ENCODE measurements at regions not wholly inside any gene's neighbourhood (a gene's known extent, or its start where the extent isn't known, plus 50 kb on each side); places are given as distances from the start of the nearest gene placed in this dataset.

GRCh38 chr9:14517154-14517906 is 175.9 kb downstream of the ZDHHC21 start:
- DNase-seq (ENCODE audit: low spot score), result no peak

GRCh38 chr9:14516656-14517055 is 176.6 kb downstream of the ZDHHC21 start:
- DNase-seq (ENCODE audit: low spot score), result no peak

GRCh38 chr9:14515571-14516198 is 177.5 kb downstream of the ZDHHC21 start:
- peak; percentile 75 for DNase-seq (ENCODE audit: low spot score)

- no peak for DNase-seq (ENCODE audit: low spot score)
Observed at GRCh38 chr9:14515049-14515448, 178.2 kb downstream of the ZDHHC21 start.

GRCh38 chr9:14512942-14513341 is 180.3 kb downstream of the ZDHHC21 start:
- DNase-seq (ENCODE audit: low spot score), result no peak

GRCh38 chr9:14511452-14511851 is 181.8 kb downstream of the ZDHHC21 start:
- no peak for DNase-seq (ENCODE audit: low spot score)

- DNase-seq (ENCODE audit: low spot score), result no peak
Observed at GRCh38 chr9:14508884-14509283, 184.3 kb downstream of the ZDHHC21 start.

- DNase-seq (ENCODE audit: low spot score), result no peak
Observed at GRCh38 chr9:14501366-14501765, 187.4 kb upstream of the NFIB start.

GRCh38 chr9:14500705-14501104 is 186.8 kb upstream of the NFIB start:
- no peak for DNase-seq (ENCODE audit: low spot score)

- no peak for DNase-seq (ENCODE audit: low spot score)
Observed at GRCh38 chr9:14499976-14500375, 186.0 kb upstream of the NFIB start.

- DNase-seq (ENCODE audit: low spot score), result no peak
Observed at GRCh38 chr9:14498824-14499223, 184.9 kb upstream of the NFIB start.

GRCh38 chr9:14497476-14497875 is 183.5 kb upstream of the NFIB start:
- DNase-seq (ENCODE audit: low spot score), result no peak

- DNase-seq (ENCODE audit: low spot score), result no peak
Observed at GRCh38 chr9:14488421-14489190, 174.7 kb upstream of the NFIB start.

GRCh38 chr9:14487547-14488185 is 173.7 kb upstream of the NFIB start:
- no peak for DNase-seq (ENCODE audit: low spot score)

GRCh38 chr9:14485366-14485765 is 171.4 kb upstream of the NFIB start:
- no peak for DNase-seq (ENCODE audit: low spot score)

GRCh38 chr9:14482856-14483255 is 168.9 kb upstream of the NFIB start:
- no peak for DNase-seq (ENCODE audit: low spot score)

- DNase-seq (ENCODE audit: low spot score), result no peak
Observed at GRCh38 chr9:14480526-14480925, 166.6 kb upstream of the NFIB start.

- no peak for DNase-seq (ENCODE audit: low spot score)
Observed at GRCh38 chr9:14479163-14479560, 165.2 kb upstream of the NFIB start.

- no peak for DNase-seq (ENCODE audit: low spot score)
Observed at GRCh38 chr9:14478175-14479162, 164.5 kb upstream of the NFIB start.

- DNase-seq (ENCODE audit: low spot score), result no peak
Observed at GRCh38 chr9:14471041-14471440, 157.1 kb upstream of the NFIB start.

GRCh38 chr9:14467675-14468374 is 153.9 kb upstream of the NFIB start:
- DNase-seq (ENCODE audit: low spot score), result no peak
